GM12801 (cell line): ENCODE measurements at regions not wholly inside any gene's neighbourhood (a gene's known extent, or its start where the extent isn't known, plus 50 kb on each side); places are given as distances from the start of the nearest gene placed in this dataset.

Source experiments
- CTCF ChIP-seq: IDR thresholded peaks from one replicate; pipeline ENCODE4 v1.5.1; 2011; ENCODE audit warnings: control low read depth; ENCODE audit not compliant: insufficient read length; ENCODE audit errors: extremely low read depth

GRCh38 chr9:27766073-27766835 is 193.0 kb upstream of the C9orf72 start:
- no peak for TF ChIP-seq CTCF

- no peak for TF ChIP-seq CTCF
Observed at GRCh38 chr9:27768781-27769180, 195.5 kb upstream of the C9orf72 start.

- no peak for TF ChIP-seq CTCF
Observed at GRCh38 chr9:27770541-27770940, 197.3 kb upstream of the C9orf72 start.

- no peak for TF ChIP-seq CTCF
Observed at GRCh38 chr9:27771803-27772545, 198.7 kb upstream of the C9orf72 start.

GRCh38 chr9:27784847-27785713 is 211.8 kb upstream of the C9orf72 start:
- no peak for TF ChIP-seq CTCF

- TF ChIP-seq CTCF, result no peak
Observed at GRCh38 chr9:27785714-27786100, 212.4 kb upstream of the C9orf72 start.

GRCh38 chr9:27787891-27788290 is 214.6 kb upstream of the C9orf72 start:
- no peak for TF ChIP-seq CTCF
